GM18511 (cell line): ENCODE measurements at regions not wholly inside any gene's neighbourhood (a gene's known extent, or its start where the extent isn't known, plus 50 kb on each side); places are given as distances from the start of the nearest gene placed in this dataset.

Experiments
- ATAC-seq: cut with Tn5 transposase; IDR thresholded peaks from one replicate; pipeline ENCODE4 v1.9.1; 2021; ENCODE audit warnings: mild to moderate bottlenecking, moderate library complexity; ENCODE audit not compliant: unreplicated experiment

GRCh38 chr7:47007471-47007870 lies 574.4 kb downstream of the TNS3 start:
- ATAC-seq: no peak

- no peak for ATAC-seq
Observed at GRCh38 chr7:47000561-47000960, 581.4 kb downstream of the TNS3 start.

- ATAC-seq: no peak
Observed at GRCh38 chr7:46999866-47000265, 582.0 kb downstream of the TNS3 start.

GRCh38 chr7:46996972-46997371 lies 584.9 kb downstream of the TNS3 start:
- ATAC-seq: no peak

- no peak for ATAC-seq
Observed at GRCh38 chr7:46993396-46993795, 588.5 kb downstream of the TNS3 start.

GRCh38 chr7:46990761-46991160 lies 591.1 kb downstream of the TNS3 start:
- ATAC-seq: no peak

GRCh38 chr7:46989247-46989646 lies 592.7 kb downstream of the TNS3 start:
- ATAC-seq: no peak

- ATAC-seq: no peak
Observed at GRCh38 chr7:46982928-46983327, 599.0 kb downstream of the TNS3 start.

GRCh38 chr7:46979439-46979838 lies 602.5 kb downstream of the TNS3 start:
- ATAC-seq: no peak

- ATAC-seq: no peak
Observed at GRCh38 chr7:46975493-46975892, 606.4 kb downstream of the TNS3 start.

GRCh38 chr7:46972205-46972604 lies 609.7 kb downstream of the TNS3 start:
- no peak for ATAC-seq

GRCh38 chr7:46970476-46970875 lies 611.4 kb downstream of the TNS3 start:
- no peak for ATAC-seq

GRCh38 chr7:46970131-46970430 lies 611.8 kb downstream of the TNS3 start:
- ATAC-seq: no peak

- ATAC-seq: no peak
Observed at GRCh38 chr7:46969303-46970130, 612.4 kb downstream of the TNS3 start.

- ATAC-seq: no peak
Observed at GRCh38 chr7:46968003-46968402, 613.9 kb downstream of the TNS3 start.

- ATAC-seq: no peak
Observed at GRCh38 chr7:46963719-46964118, 618.2 kb downstream of the TNS3 start.

GRCh38 chr7:46960970-46961369 lies 620.9 kb downstream of the TNS3 start:
- ATAC-seq: no peak

GRCh38 chr7:46957195-46957594 lies 624.7 kb downstream of the TNS3 start:
- ATAC-seq: no peak

- ATAC-seq: no peak
Observed at GRCh38 chr7:46955531-46955930, 626.4 kb downstream of the TNS3 start.

- ATAC-seq: no peak
Observed at GRCh38 chr7:46954181-46954580, 627.7 kb downstream of the TNS3 start.

- ATAC-seq: no peak
Observed at GRCh38 chr7:46953008-46953407, 628.9 kb downstream of the TNS3 start.

- ATAC-seq: no peak
Observed at GRCh38 chr7:46949270-46949931, 632.5 kb downstream of the TNS3 start.

- ATAC-seq: no peak
Observed at GRCh38 chr7:46948716-46949115, 633.2 kb downstream of the TNS3 start.
